HCT116 (cell line): ENCODE measurements at regions not wholly inside any gene's neighbourhood (a gene's known extent, or its start where the extent isn't known, plus 50 kb on each side); places are given as distances from the start of the nearest gene placed in this dataset.

Experiments used
- ATAC-seq: fragments of 200-7000 bp; cut with Tn5 transposase; 2 replicates; pipeline ENCODE4 v1.9.1; 2020; ENCODE audit warnings: mild to moderate bottlenecking, moderate library complexity
- BruUV-seq: library from RNA; stranded (reverse); fragments of 400-500 nt; replicated peaks from 2 replicates; lab custom pipeline; 2021; lab: Mats Ljungman, UMichigan
- CTCF ChIA-PET: fragments of 300-600 bp; sonication (Branson Sonifier 250); formaldehyde crosslinking; loops from one replicate; lab custom pipeline; 2021; ENCODE audit warnings: antibody characterized with exemption; lab: Charles Lee
- POLR2A ChIA-PET: fragments of 300-600, 350-600 bp; sonication (Branson Sonifier 250); formaldehyde crosslinking; loops from one replicate; lab custom pipeline; 2021; ENCODE audit warnings: antibody characterized with exemption; lab: Charles Lee
- RAD21 ChIA-PET, 2 experiments: fragments of 300-600 bp; sonication (Branson Sonifier 250); formaldehyde crosslinking; loops; one replicate each; lab custom pipeline; 2023; ENCODE audit warnings: low total read pairs in 2 of 2; ENCODE audit not compliant: uncharacterized antibody in 2 of 2, unreplicated experiment in 2 of 2, low non-redundant PET in 1 of 2; lab: Charles Lee
- DNase-seq: peaks from one replicate; pipeline ENCODE4 v3.0.0-alpha.2; 2010; ENCODE audit warnings: low read depth, low spot score
- H2AFZ ChIP-seq: fragments of 200-600 bp; shearing (Covaris generic), sonication (generic); 2 replicates; pipeline ENCODE4 v1.6.1; 2017; ENCODE audit warnings: low read depth, mixed run types, mixed read lengths, antibody characterized with exemption, low read length; ENCODE audit not compliant: poor library complexity, severe bottlenecking
- H3K27ac ChIP-seq: 2 replicates; pipeline ENCODE4 v1.5.1; 2012; ENCODE audit warnings: low read depth, low read length
- H3K27me3 ChIP-seq: fragments of 200-600 bp; sonication (generic); 2 replicates; pipeline ENCODE4 v1.6.1; 2016; ENCODE audit warnings: mixed run types, low read length, mixed read lengths; ENCODE audit not compliant: insufficient read depth
- H3K36me3 ChIP-seq, 2 experiments: fragments of 200-500 bp in 1 of 2; fragments of 200-600 bp in 1 of 2; sonication (Bioruptor generic) in 1 of 2; sonication (generic) in 1 of 2; 2 replicates each; pipeline versions ENCODE4 v1.5.1 to v1.6.1; 2014 to 2016; ENCODE audit warnings: low read length in 2 of 2, inconsistent platforms in 1 of 2, mixed read lengths in 1 of 2, mixed run types in 1 of 2; ENCODE audit not compliant: insufficient read depth in 2 of 2, control insufficient read depth in 1 of 2
- H3K4me1 ChIP-seq, 2 experiments: fragments of 200-600 bp in 1 of 2; sonication (generic) in 1 of 2; 2 replicates each; pipeline versions ENCODE4 v1.5.1 to v1.6.1; 2012 to 2017; ENCODE audit warnings: low read length in 2 of 2, inconsistent platforms in 1 of 2, mild to moderate bottlenecking in 1 of 2, mixed read lengths in 1 of 2, mixed run types in 1 of 2, moderate library complexity in 1 of 2; ENCODE audit not compliant: insufficient read depth in 2 of 2, control insufficient read depth in 1 of 2
- H3K4me2 ChIP-seq: fragments of 200-600 bp; sonication (generic); 2 replicates; pipeline ENCODE4 v1.6.1; 2017; ENCODE audit warnings: mixed run types, low read length, mixed read lengths
- H3K4me3 ChIP-seq, 2 experiments: fragments of 200-600 bp in 1 of 2; sonication (generic) in 1 of 2; replicated peaks in 1 of 2; 2 replicates each; pipeline ENCODE4 v1.5.1; 2011 to 2016; ENCODE audit warnings: low read length in 2 of 2, control low read depth in 1 of 2, low read depth in 1 of 2, mild to moderate bottlenecking in 1 of 2, mixed read lengths in 1 of 2, mixed run types in 1 of 2
- H3K79me2 ChIP-seq: fragments of 200-600 bp; sonication (generic); 2 replicates; pipeline ENCODE4 v1.6.1; 2017; ENCODE audit warnings: mild to moderate bottlenecking, mixed run types, low read length, moderate library complexity, mixed read lengths; ENCODE audit not compliant: insufficient read depth
- H3K9ac ChIP-seq: fragments of 200-600 bp; sonication (generic); 2 replicates; pipeline ENCODE4 v1.6.1; 2016; ENCODE audit warnings: low read length, mixed read lengths
- H3K9me2 ChIP-seq: fragments of 200-600 bp; sonication (generic), shearing (Covaris generic); 2 replicates; pipeline ENCODE4 v1.6.1; 2017; ENCODE audit warnings: mixed run types, mild to moderate bottlenecking, moderate library complexity; ENCODE audit not compliant: insufficient read depth
- H3K9me3 ChIP-seq, 2 experiments: fragments of 200-500 bp in 1 of 2; fragments of 200-600 bp in 1 of 2; sonication (Bioruptor generic) in 1 of 2; sonication (generic) in 1 of 2; 2 replicates each; pipeline ENCODE4 v1.6.1; 2014 to 2017; ENCODE audit warnings: low read length in 2 of 2, mixed read lengths in 2 of 2, inconsistent platforms in 1 of 2, low read depth in 1 of 2, mild to moderate bottlenecking in 1 of 2, mixed run types in 1 of 2, moderate library complexity in 1 of 2; ENCODE audit not compliant: control insufficient read depth in 1 of 2, insufficient read depth in 1 of 2
- H4K20me1 ChIP-seq: fragments of 200-600 bp; sonication (generic), shearing (Covaris generic); 2 replicates; pipeline ENCODE4 v1.6.1; 2017; ENCODE audit warnings: mixed run types, mild to moderate bottlenecking, moderate library complexity; ENCODE audit not compliant: insufficient read depth
- CEBPB ChIP-seq: IDR thresholded peaks from 2 replicates; pipeline ENCODE4 v1.6.1; 2012; ENCODE audit warnings: low read depth
- CTCF ChIP-seq, 3 experiments: fragments of 200-600 bp in 1 of 3; sonication (generic) in 1 of 3; IDR thresholded peaks in 2 of 3; conservative IDR thresholded peaks in 1 of 3; 2 replicates each; pipeline ENCODE4 v1.5.1; 2012 to 2017; ENCODE audit warnings: low read depth in 2 of 3, low read length in 2 of 3, antibody characterized with exemption in 1 of 3, borderline replicate concordance in 1 of 3, control low read depth in 1 of 3, mild to moderate bottlenecking in 1 of 3, mixed read lengths in 1 of 3, mixed run types in 1 of 3, moderate library complexity in 1 of 3; ENCODE audit not compliant: insufficient read depth in 1 of 3
- ELF1 ChIP-seq: IDR thresholded peaks from 2 replicates; pipeline ENCODE4 v1.6.1; 2012; ENCODE audit warnings: low read depth, borderline replicate concordance
- FOSL1 ChIP-seq: IDR thresholded peaks from 2 replicates; pipeline ENCODE4 v1.6.1; 2012; ENCODE audit warnings: low read depth
- MAX ChIP-seq: IDR thresholded peaks from 2 replicates; pipeline ENCODE4 v1.6.1; 2012
- POLR2AphosphoS5 ChIP-seq: IDR thresholded peaks from 2 replicates; pipeline ENCODE4 v1.6.1; 2011; ENCODE audit warnings: mild to moderate bottlenecking, low read depth, low read length, moderate library complexity
- SRF ChIP-seq: IDR thresholded peaks from 2 replicates; pipeline ENCODE4 v1.6.1; 2012; ENCODE audit warnings: low read depth
- TCF7L2 ChIP-seq: IDR thresholded peaks from 2 replicates; pipeline ENCODE4 v1.7.0; 2011; ENCODE audit warnings: borderline replicate concordance, inconsistent platforms; ENCODE audit not compliant: insufficient read depth, insufficient read length; ENCODE audit errors: extremely low read depth
- YY1 ChIP-seq: IDR thresholded peaks from 2 replicates; pipeline ENCODE4 v1.6.1; 2011; ENCODE audit warnings: low read length, low read depth, moderate library complexity, mild to moderate bottlenecking; ENCODE audit not compliant: insufficient replicate concordance; ENCODE audit errors: extremely low read depth
- ZBTB33 ChIP-seq: IDR thresholded peaks from 2 replicates; pipeline ENCODE4 v1.6.1; 2011; ENCODE audit warnings: mild to moderate bottlenecking, low read length, moderate library complexity; ENCODE audit not compliant: insufficient replicate concordance; ENCODE audit errors: extremely low read depth
- intact Hi-C: fragments of 100-400 bp; cut with micrococcal nuclease; formaldehyde crosslinking; loops from 2 replicates; pipeline ENCODE4 v1.10.0; 2022

- CTCF ChIA-PET, result no interaction called here
Observed at GRCh38 chr3:180747805-180748361, 68.6 kb upstream of the CCDC39 start.

More at GRCh38 chr3:180747805-180748361, 68.6 kb upstream of the CCDC39 start:
- Histone ChIP-seq H3K4me3 (no peak overlapping the region), H2AFZ (no peak overlapping the region), H3K4me1 (no peaks in the 10 kb centered on the region), H3K27me3 (peaks cover 20% of the 10 kb centered on the region), H3K27ac (no peak overlapping the region), H3K9me3 (no peaks in the 10 kb centered on the region), H3K9ac (no peak overlapping the region), H3K79me2 (no peaks in the 10 kb centered on the region), H4K20me1 (no peaks in the 10 kb centered on the region), H3K9me2 (no peaks in the 10 kb centered on the region), H3K4me2 (no peak overlapping the region), H3K36me3 (no peaks in the 10 kb centered on the region)
- POLR2A ChIA-PET, result no interaction called here
- intact Hi-C loops, result no loop called here
- BruUV-seq, result no TSS peak
- RAD21 ChIA-PET, result no interaction called here
- ATAC-seq (no peak), DNase-seq (no peak)
- TF ChIP-seq CEBPB (no peak), CTCF (IDR thresholded peaks at IDR 0.05 in 2 of 3, conservative IDR thresholded peaks at IDR 0.05 in 1 of 3; ENCODE audit: borderline replicate concordance in 1 of 3, insufficient read depth in 1 of 3, low read depth in 2 of 3, low read length in 2 of 3) (no peak), POLR2AphosphoS5 (no peak), ELF1 (no peak), TCF7L2 (no peak), YY1 (no peak), FOSL1 (no peak), MAX (no peak), ZBTB33 (no peak), SRF (no peak)
